ENCODE measurements at regions not wholly inside any gene's neighbourhood (a gene's known extent, or its start where the extent isn't known, plus 50 kb on each side); places are given as distances from the start of the nearest gene placed in this dataset.

- H4K20me1 ChIP-seq (ENCODE audit: control insufficient read depth, extremely low read depth, insufficient read depth, low read length): no peaks in the 10 kb centered on the region
Observed at GRCh38 chr5:8234179-8234770, 365.3 kb downstream of the MTRR start.

GRCh38 chr5:8238080-8238479 lies 369.1 kb downstream of the MTRR start:
- TF ChIP-seq CTCF (conservative IDR thresholded peaks at IDR 0.05 in 1 of 2, IDR thresholded peaks at IDR 0.05 in 1 of 2; ENCODE audit: low read depth in 1 of 2, low read length in 2 of 2) (no peak), EZH2 (IDR thresholded peaks at IDR 0.05; ENCODE audit: low read length, missing control alignments) (no peak)
- Histone ChIP-seq H3K27ac (ENCODE audit: insufficient read depth, low read length) (no peak overlapping the region), H3K79me2 (ENCODE audit: control insufficient read depth, insufficient read depth, low read length) (no peaks in the 10 kb centered on the region), H3K4me3 (replicated peaks in 1 of 4; ENCODE audit: control extremely low read depth in 1 of 4, insufficient read depth in 1 of 4, low read depth in 3 of 4, low read length in 4 of 4) (no peak overlapping the region), H3K9ac (ENCODE audit: insufficient read depth, low read length) (no peak overlapping the region), H3K4me2 (ENCODE audit: extremely low read depth, insufficient read depth, low read length) (no peak overlapping the region), H3K36me3 (ENCODE audit: control insufficient read depth, insufficient read depth, low read length) (no peaks in the 10 kb centered on the region), H3K9me3 (ENCODE audit: control insufficient read depth, insufficient read depth, low read depth, low read length) (no peaks in the 10 kb centered on the region), H3K27me3 (ENCODE audit: control insufficient read depth, insufficient read depth, low read length) (no peaks in the 10 kb centered on the region), H3K4me1 (ENCODE audit: control insufficient read depth, extremely low read depth, insufficient read depth, low read length) (no peaks in the 10 kb centered on the region), H2AFZ (ENCODE audit: low read length) (no peak overlapping the region), H4K20me1 (ENCODE audit: control insufficient read depth, extremely low read depth, insufficient read depth, low read length) (no peaks in the 10 kb centered on the region)
- no peak for DNase-seq (ENCODE audit: low read depth in 2 of 2)

More at GRCh38 chr5:8234179-8234770, 365.3 kb downstream of the MTRR start:
- Histone ChIP-seq H3K9me3 (ENCODE audit: control insufficient read depth, insufficient read depth, low read depth, low read length) (no peaks in the 10 kb centered on the region), H3K9ac (ENCODE audit: insufficient read depth, low read length) (no peak overlapping the region), H3K79me2 (ENCODE audit: control insufficient read depth, insufficient read depth, low read length) (no peaks in the 10 kb centered on the region), H3K4me1 (ENCODE audit: control insufficient read depth, extremely low read depth, insufficient read depth, low read length) (no peaks in the 10 kb centered on the region), H3K27me3 (ENCODE audit: control insufficient read depth, insufficient read depth, low read length) (no peaks in the 10 kb centered on the region), H3K36me3 (ENCODE audit: control insufficient read depth, insufficient read depth, low read length) (no peaks in the 10 kb centered on the region), H2AFZ (ENCODE audit: low read length) (no peak overlapping the region), H3K4me3 (replicated peaks in 1 of 4; ENCODE audit: control extremely low read depth in 1 of 4, insufficient read depth in 1 of 4, low read depth in 3 of 4, low read length in 4 of 4) (no peak overlapping the region), H3K27ac (ENCODE audit: insufficient read depth, low read length) (no peak overlapping the region), H3K4me2 (ENCODE audit: extremely low read depth, insufficient read depth, low read length) (no peak overlapping the region)
- TF ChIP-seq CTCF (conservative IDR thresholded peaks at IDR 0.05 in 1 of 2, IDR thresholded peaks at IDR 0.05 in 1 of 2; ENCODE audit: low read depth in 1 of 2, low read length in 2 of 2): no peak
- TF ChIP-seq EZH2 (IDR thresholded peaks at IDR 0.05; ENCODE audit: low read length, missing control alignments): no peak
- DNase-seq (ENCODE audit: low read depth in 2 of 2): no peak

GRCh38 chr5:8239198-8239597 lies 370.2 kb downstream of the MTRR start:
- H3K36me3 ChIP-seq (ENCODE audit: control insufficient read depth, insufficient read depth, low read length): no peaks in the 10 kb centered on the region
- no peaks in the 10 kb centered on the region for H3K9me3 ChIP-seq (ENCODE audit: control insufficient read depth, insufficient read depth, low read depth, low read length)
- H3K79me2 ChIP-seq (ENCODE audit: control insufficient read depth, insufficient read depth, low read length): no peaks in the 10 kb centered on the region
- H3K27ac ChIP-seq (ENCODE audit: insufficient read depth, low read length): no peak overlapping the region
- no peak overlapping the region for H3K9ac ChIP-seq (ENCODE audit: insufficient read depth, low read length)
- TF ChIP-seq CTCF (conservative IDR thresholded peaks at IDR 0.05 in 1 of 2, IDR thresholded peaks at IDR 0.05 in 1 of 2; ENCODE audit: low read depth in 1 of 2, low read length in 2 of 2) (no peak), EZH2 (IDR thresholded peaks at IDR 0.05; ENCODE audit: low read length, missing control alignments) (no peak)
- H3K4me2 ChIP-seq (ENCODE audit: extremely low read depth, insufficient read depth, low read length): no peak overlapping the region
- H3K4me1 ChIP-seq (ENCODE audit: control insufficient read depth, extremely low read depth, insufficient read depth, low read length): no peaks in the 10 kb centered on the region
- H4K20me1 ChIP-seq (ENCODE audit: control insufficient read depth, extremely low read depth, insufficient read depth, low read length): no peaks in the 10 kb centered on the region
- H3K27me3 ChIP-seq (ENCODE audit: control insufficient read depth, insufficient read depth, low read length): no peaks in the 10 kb centered on the region
- no peak overlapping the region for H2AFZ ChIP-seq (ENCODE audit: low read length)
- no peak overlapping the region for H3K4me3 ChIP-seq (replicated peaks in 1 of 4; ENCODE audit: control extremely low read depth in 1 of 4, insufficient read depth in 1 of 4, low read depth in 3 of 4, low read length in 4 of 4)
- no peak for DNase-seq (ENCODE audit: low read depth in 2 of 2)

Measured in fibroblast of lung (primary cell).